ENCODE measurements at regions not wholly inside any gene's neighbourhood (a gene's known extent, or its start where the extent isn't known, plus 50 kb on each side); places are given as distances from the start of the nearest gene placed in this dataset.

DNA sequence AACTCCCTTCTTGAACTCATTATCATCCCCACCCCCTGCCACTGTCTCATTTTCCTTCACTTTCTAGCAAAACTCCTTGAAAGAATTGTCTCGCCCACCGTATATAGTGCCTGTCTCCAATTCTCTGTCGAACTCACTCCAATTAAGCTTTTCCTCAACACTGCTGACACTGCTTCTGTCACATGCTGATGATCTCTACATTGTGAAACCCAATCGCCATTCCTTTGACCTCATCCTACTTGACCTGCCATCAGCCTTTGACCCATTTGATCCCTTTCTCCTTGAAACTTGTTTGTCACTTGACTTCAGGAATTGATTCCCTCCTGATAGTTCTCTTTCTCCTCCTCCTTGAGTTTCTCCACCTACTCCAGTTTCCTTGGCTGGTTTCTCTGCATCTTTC lies 54.8 kb downstream of the CCDC71L start:
- Histone ChIP-seq H3K4me3 (no peak overlapping the region), H3K27me3 (ENCODE audit: insufficient read depth in 3 of 3, low read length in 2 of 3) (no peaks in the 10 kb centered on the region), H3K36me3 (ENCODE audit: insufficient read depth in 1 of 2, low read depth in 1 of 2) (no peaks in the 10 kb centered on the region), H3K9me3 (no peaks in the 10 kb centered on the region), H3K4me1 (no peaks in the 10 kb centered on the region), H3K27ac (no peak overlapping the region)
- DNase-seq (no peak), ATAC-seq (no peak)
- WGBS, 3 donors, result 79 to 82% (median 81%) methylated on average over 4 of the region's 4 CpGs
- intact Hi-C loops (cut with DNase I), result no loop called here
- TF ChIP-seq, protein P1, sequence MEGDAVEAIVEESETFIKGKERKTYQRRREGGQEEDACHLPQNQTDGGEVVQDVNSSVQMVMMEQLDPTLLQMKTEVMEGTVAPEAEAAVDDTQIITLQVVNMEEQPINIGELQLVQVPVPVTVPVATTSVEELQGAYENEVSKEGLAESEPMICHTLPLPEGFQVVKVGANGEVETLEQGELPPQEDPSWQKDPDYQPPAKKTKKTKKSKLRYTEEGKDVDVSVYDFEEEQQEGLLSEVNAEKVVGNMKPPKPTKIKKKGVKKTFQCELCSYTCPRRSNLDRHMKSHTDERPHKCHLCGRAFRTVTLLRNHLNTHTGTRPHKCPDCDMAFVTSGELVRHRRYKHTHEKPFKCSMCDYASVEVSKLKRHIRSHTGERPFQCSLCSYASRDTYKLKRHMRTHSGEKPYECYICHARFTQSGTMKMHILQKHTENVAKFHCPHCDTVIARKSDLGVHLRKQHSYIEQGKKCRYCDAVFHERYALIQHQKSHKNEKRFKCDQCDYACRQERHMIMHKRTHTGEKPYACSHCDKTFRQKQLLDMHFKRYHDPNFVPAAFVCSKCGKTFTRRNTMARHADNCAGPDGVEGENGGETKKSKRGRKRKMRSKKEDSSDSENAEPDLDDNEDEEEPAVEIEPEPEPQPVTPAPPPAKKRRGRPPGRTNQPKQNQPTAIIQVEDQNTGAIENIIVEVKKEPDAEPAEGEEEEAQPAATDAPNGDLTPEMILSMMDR (IDR thresholded peaks at IDR 0.05), result no peak

DNA sequence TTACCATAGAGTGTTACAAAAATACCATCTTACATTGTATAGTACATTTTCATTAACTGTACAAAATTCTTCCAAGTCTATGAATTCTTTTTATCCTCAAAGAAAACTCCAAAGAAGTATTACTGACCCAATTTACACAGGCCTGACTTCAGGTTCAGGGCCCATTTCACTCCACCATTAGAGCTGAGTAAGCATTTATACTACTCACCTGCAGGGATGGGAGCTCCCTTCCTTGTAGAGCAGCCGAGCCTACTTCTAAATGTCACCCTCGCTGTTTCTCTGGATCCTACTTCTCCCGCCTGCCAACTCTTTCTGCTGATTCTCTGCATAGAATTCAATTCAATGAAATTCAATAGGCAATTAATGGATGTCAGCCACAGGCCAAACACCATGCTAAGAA lies 56.0 kb downstream of the CCDC71L start:
- no peak for DNase-seq
- no peak overlapping the region for H3K4me3 ChIP-seq

DNA sequence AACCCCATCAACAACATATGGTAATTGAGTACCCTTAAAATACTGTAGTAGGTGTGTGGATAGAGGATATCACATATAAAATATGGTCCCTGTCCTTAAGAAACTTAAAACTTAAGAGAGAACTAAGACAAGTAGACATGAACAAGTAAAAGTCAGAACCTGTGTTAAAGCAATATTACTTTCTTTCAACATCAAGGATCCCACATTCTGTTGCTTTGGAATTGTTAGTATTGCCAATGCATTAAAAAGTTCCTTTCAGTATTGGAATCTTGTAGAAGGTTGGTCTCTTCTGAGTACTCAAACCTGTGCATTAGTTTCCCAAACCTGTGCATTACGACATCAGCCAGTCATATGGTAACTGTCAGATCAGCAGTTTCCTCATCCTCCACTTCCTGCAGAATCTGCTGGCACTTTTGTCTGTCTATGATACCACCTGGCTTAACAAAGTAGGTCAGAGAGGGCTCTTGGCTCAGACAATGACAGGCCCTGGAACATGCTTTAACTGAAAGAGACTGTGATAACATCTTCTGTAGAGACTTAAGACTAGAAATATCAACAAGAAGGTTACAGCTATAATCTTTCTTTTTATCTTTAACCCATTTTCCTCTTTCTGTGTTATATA lies 56.5 kb downstream of the CCDC71L start:
- Histone ChIP-seq H3K36me3 (ENCODE audit: insufficient read depth in 1 of 2, low read depth in 1 of 2) (no peaks in the 10 kb centered on the region), H3K9me3 (no peaks in the 10 kb centered on the region), H3K4me1 (no peaks in the 10 kb centered on the region), H3K27ac (no peak overlapping the region), H3K4me3 (no peak overlapping the region), H3K27me3 (ENCODE audit: insufficient read depth in 3 of 3, low read length in 2 of 3) (peaks cover 0 to 5% (median 0%) of the 10 kb centered on the region in 3 donors)
- WGBS, 3 donors, result 61 to 88% (median 78%) methylated on average over 1 of the region's 1 CpG
- ATAC-seq (no peak), DNase-seq (no peak)
- intact Hi-C loops (cut with DNase I), result no loop called here
- TF ChIP-seq, protein P1 (IDR thresholded peaks at IDR 0.05), result no peak

More for the DNA sequence above, 56.0 kb downstream of the CCDC71L start:
- H3K27me3 ChIP-seq (ENCODE audit: insufficient read depth in 3 of 3, low read length in 2 of 3), result peaks cover 0 to 5% (median 0%) of the 10 kb centered on the region in 3 donors
- H3K36me3 ChIP-seq (ENCODE audit: insufficient read depth in 1 of 2, low read depth in 1 of 2), result no peaks in the 10 kb centered on the region
- no peak overlapping the region for H3K27ac ChIP-seq
- intact Hi-C loops (cut with DNase I), result no loop called here
- ATAC-seq, result no peak
- no peaks in the 10 kb centered on the region for H3K9me3 ChIP-seq
- H3K4me1 ChIP-seq, result no peaks in the 10 kb centered on the region
- TF ChIP-seq, protein P1 (IDR thresholded peaks at IDR 0.05), result no peak
- 80 to 90% (median 88%) methylated on average over 3 of the region's 3 CpGs for WGBS, 3 donors

DNA sequence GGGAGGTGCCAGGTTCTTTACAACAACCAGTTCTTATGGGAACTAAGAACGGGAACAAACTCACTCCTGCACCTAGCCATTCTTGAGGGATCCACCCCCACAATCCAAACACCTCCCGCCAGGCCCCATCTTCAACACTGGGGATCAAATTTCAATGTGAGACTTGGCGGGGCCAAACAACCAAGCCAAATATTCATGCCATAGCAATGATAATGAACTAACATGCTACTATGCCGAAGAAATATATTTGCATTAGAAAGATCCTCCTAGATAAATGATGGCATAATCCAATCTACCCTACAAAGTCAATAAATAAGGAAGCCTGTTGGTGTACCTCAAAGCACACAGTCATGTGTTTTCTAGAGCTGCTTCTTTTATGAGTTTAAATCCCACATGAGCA lies 57.6 kb downstream of the CCDC71L start:
- no peaks in the 10 kb centered on the region for H3K4me1 ChIP-seq
- H3K4me3 ChIP-seq, result no peak overlapping the region
- H3K9me3 ChIP-seq, result no peaks in the 10 kb centered on the region
- TF ChIP-seq, protein P1 (IDR thresholded peaks at IDR 0.05), result no peak
- H3K27me3 ChIP-seq (ENCODE audit: insufficient read depth in 3 of 3, low read length in 2 of 3), result peaks cover 0 to 5% (median 0%) of the 10 kb centered on the region in 3 donors
- 66 to 73% (median 72%) methylated on average over 4 of the region's 4 CpGs for WGBS, 3 donors
- H3K27ac ChIP-seq, result no peak overlapping the region
- no peak for DNase-seq
- H3K36me3 ChIP-seq (ENCODE audit: insufficient read depth in 1 of 2, low read depth in 1 of 2), result no peaks in the 10 kb centered on the region
- intact Hi-C loops (cut with DNase I), result no loop called here
- ATAC-seq, result no peak

DNA sequence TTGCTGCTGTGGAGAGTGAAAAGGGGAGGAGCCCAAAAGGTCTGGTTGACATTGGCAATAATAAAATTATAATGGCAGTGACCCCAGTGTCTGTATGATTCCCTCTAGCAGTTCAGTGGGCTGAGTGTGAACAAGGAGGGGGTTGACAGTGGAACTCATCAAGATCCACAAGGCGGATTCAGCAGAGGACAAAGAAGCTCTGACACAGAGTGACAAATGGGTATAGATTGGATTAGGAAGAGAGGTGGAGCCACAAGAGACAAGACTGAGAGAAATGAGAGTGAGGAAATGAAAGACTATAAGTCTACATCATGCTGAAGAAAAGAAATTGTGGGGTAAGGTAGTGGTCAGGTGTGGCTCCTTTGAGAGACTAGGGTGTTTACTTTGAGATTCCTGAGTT lies 58.9 kb downstream of the CCDC71L start:
- H3K27ac ChIP-seq, result no peak overlapping the region
- H3K4me3 ChIP-seq, result no peak overlapping the region
- intact Hi-C loops (cut with DNase I), result no loop called here
- WGBS, 3 donors, result 75 to 92% (median 75%) methylated on average over 1 of the region's 1 CpG
- no peaks in the 10 kb centered on the region for H3K9me3 ChIP-seq
- DNase-seq, result no peak
- H3K27me3 ChIP-seq (ENCODE audit: insufficient read depth in 3 of 3, low read length in 2 of 3), result peaks cover 0 to 5% (median 0%) of the 10 kb centered on the region in 3 donors
- no peaks in the 10 kb centered on the region for H3K36me3 ChIP-seq (ENCODE audit: insufficient read depth in 1 of 2, low read depth in 1 of 2)
- no peak for ATAC-seq
- no peaks in the 10 kb centered on the region for H3K4me1 ChIP-seq
- TF ChIP-seq, protein P1 (IDR thresholded peaks at IDR 0.05), result no peak
